ENCODE measurements at regions not wholly inside any gene's neighbourhood (a gene's known extent, or its start where the extent isn't known, plus 50 kb on each side); places are given as distances from the start of the nearest gene placed in this dataset.

DNA sequence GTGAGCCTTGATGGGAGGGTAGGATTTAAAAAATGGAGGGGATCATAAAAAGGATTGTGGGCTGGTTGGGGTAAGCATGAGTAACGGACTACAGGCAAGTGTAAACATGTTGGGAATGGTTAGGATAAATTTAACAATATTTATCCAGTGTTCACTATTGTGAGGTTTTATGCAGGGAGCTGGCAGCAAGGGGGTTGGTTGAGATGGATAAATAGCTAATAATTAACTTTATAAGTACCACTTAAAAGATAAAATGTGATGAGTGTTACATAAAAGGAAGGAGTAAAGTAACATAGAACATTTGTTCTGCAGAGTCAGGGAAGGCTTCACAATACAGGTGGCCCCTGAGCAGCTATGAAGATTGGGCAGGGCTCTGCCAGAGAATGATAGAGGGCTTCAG lies 109.0 kb downstream of the NGF start:
- TF ChIP-seq CTCF (IDR thresholded peaks at IDR 0.05) (no peak), EZH2 (IDR thresholded peaks at IDR 0.05; ENCODE audit: borderline replicate concordance, insufficient read depth, low read depth, low read length, poor library complexity, severe bottlenecking) (no peak)

Measured in B cell (primary cell).